HCT116 (cell line): ENCODE measurements at regions not wholly inside any gene's neighbourhood (a gene's known extent, or its start where the extent isn't known, plus 50 kb on each side); places are given as distances from the start of the nearest gene placed in this dataset.

Experiments used
- ATAC-seq: fragments of 200-7000 bp; cut with Tn5 transposase; 2 replicates; pipeline ENCODE4 v1.9.1; 2020; ENCODE audit warnings: mild to moderate bottlenecking, moderate library complexity
- BruUV-seq: library from RNA; stranded (reverse); fragments of 400-500 nt; replicated peaks from 2 replicates; lab custom pipeline; 2021; lab: Mats Ljungman, UMichigan
- CTCF ChIA-PET: fragments of 300-600 bp; sonication (Branson Sonifier 250); formaldehyde crosslinking; loops from one replicate; lab custom pipeline; 2021; ENCODE audit warnings: antibody characterized with exemption; lab: Charles Lee
- POLR2A ChIA-PET: fragments of 300-600, 350-600 bp; sonication (Branson Sonifier 250); formaldehyde crosslinking; loops from one replicate; lab custom pipeline; 2021; ENCODE audit warnings: antibody characterized with exemption; lab: Charles Lee
- RAD21 ChIA-PET, 2 experiments: fragments of 300-600 bp; sonication (Branson Sonifier 250); formaldehyde crosslinking; loops; one replicate each; lab custom pipeline; 2023; ENCODE audit warnings: low total read pairs in 2 of 2; ENCODE audit not compliant: uncharacterized antibody in 2 of 2, unreplicated experiment in 2 of 2, low non-redundant PET in 1 of 2; lab: Charles Lee
- DNase-seq: peaks from one replicate; pipeline ENCODE4 v3.0.0-alpha.2; 2010; ENCODE audit warnings: low read depth, low spot score
- H2AFZ ChIP-seq: fragments of 200-600 bp; shearing (Covaris generic), sonication (generic); 2 replicates; pipeline ENCODE4 v1.6.1; 2017; ENCODE audit warnings: low read depth, mixed run types, mixed read lengths, antibody characterized with exemption, low read length; ENCODE audit not compliant: poor library complexity, severe bottlenecking
- H3K27ac ChIP-seq: 2 replicates; pipeline ENCODE4 v1.5.1; 2012; ENCODE audit warnings: low read depth, low read length
- H3K27me3 ChIP-seq: fragments of 200-600 bp; sonication (generic); 2 replicates; pipeline ENCODE4 v1.6.1; 2016; ENCODE audit warnings: mixed run types, low read length, mixed read lengths; ENCODE audit not compliant: insufficient read depth
- H3K36me3 ChIP-seq, 2 experiments: fragments of 200-500 bp in 1 of 2; fragments of 200-600 bp in 1 of 2; sonication (Bioruptor generic) in 1 of 2; sonication (generic) in 1 of 2; 2 replicates each; pipeline versions ENCODE4 v1.5.1 to v1.6.1; 2014 to 2016; ENCODE audit warnings: low read length in 2 of 2, inconsistent platforms in 1 of 2, mixed read lengths in 1 of 2, mixed run types in 1 of 2; ENCODE audit not compliant: insufficient read depth in 2 of 2, control insufficient read depth in 1 of 2
- H3K4me1 ChIP-seq, 2 experiments: fragments of 200-600 bp in 1 of 2; sonication (generic) in 1 of 2; 2 replicates each; pipeline versions ENCODE4 v1.5.1 to v1.6.1; 2012 to 2017; ENCODE audit warnings: low read length in 2 of 2, inconsistent platforms in 1 of 2, mild to moderate bottlenecking in 1 of 2, mixed read lengths in 1 of 2, mixed run types in 1 of 2, moderate library complexity in 1 of 2; ENCODE audit not compliant: insufficient read depth in 2 of 2, control insufficient read depth in 1 of 2
- H3K4me2 ChIP-seq: fragments of 200-600 bp; sonication (generic); 2 replicates; pipeline ENCODE4 v1.6.1; 2017; ENCODE audit warnings: mixed run types, low read length, mixed read lengths
- H3K4me3 ChIP-seq, 2 experiments: fragments of 200-600 bp in 1 of 2; sonication (generic) in 1 of 2; replicated peaks in 1 of 2; 2 replicates each; pipeline ENCODE4 v1.5.1; 2011 to 2016; ENCODE audit warnings: low read length in 2 of 2, control low read depth in 1 of 2, low read depth in 1 of 2, mild to moderate bottlenecking in 1 of 2, mixed read lengths in 1 of 2, mixed run types in 1 of 2
- H3K79me2 ChIP-seq: fragments of 200-600 bp; sonication (generic); 2 replicates; pipeline ENCODE4 v1.6.1; 2017; ENCODE audit warnings: mild to moderate bottlenecking, mixed run types, low read length, moderate library complexity, mixed read lengths; ENCODE audit not compliant: insufficient read depth
- H3K9ac ChIP-seq: fragments of 200-600 bp; sonication (generic); 2 replicates; pipeline ENCODE4 v1.6.1; 2016; ENCODE audit warnings: low read length, mixed read lengths
- H3K9me2 ChIP-seq: fragments of 200-600 bp; sonication (generic), shearing (Covaris generic); 2 replicates; pipeline ENCODE4 v1.6.1; 2017; ENCODE audit warnings: mixed run types, mild to moderate bottlenecking, moderate library complexity; ENCODE audit not compliant: insufficient read depth
- H3K9me3 ChIP-seq, 2 experiments: fragments of 200-500 bp in 1 of 2; fragments of 200-600 bp in 1 of 2; sonication (Bioruptor generic) in 1 of 2; sonication (generic) in 1 of 2; 2 replicates each; pipeline ENCODE4 v1.6.1; 2014 to 2017; ENCODE audit warnings: low read length in 2 of 2, mixed read lengths in 2 of 2, inconsistent platforms in 1 of 2, low read depth in 1 of 2, mild to moderate bottlenecking in 1 of 2, mixed run types in 1 of 2, moderate library complexity in 1 of 2; ENCODE audit not compliant: control insufficient read depth in 1 of 2, insufficient read depth in 1 of 2
- H4K20me1 ChIP-seq: fragments of 200-600 bp; sonication (generic), shearing (Covaris generic); 2 replicates; pipeline ENCODE4 v1.6.1; 2017; ENCODE audit warnings: mixed run types, mild to moderate bottlenecking, moderate library complexity; ENCODE audit not compliant: insufficient read depth
- ATF3 ChIP-seq: IDR thresholded peaks from 2 replicates; pipeline ENCODE4 v1.6.1; 2012
- CEBPB ChIP-seq: IDR thresholded peaks from 2 replicates; pipeline ENCODE4 v1.6.1; 2012; ENCODE audit warnings: low read depth
- CTCF ChIP-seq, 3 experiments: fragments of 200-600 bp in 1 of 3; sonication (generic) in 1 of 3; IDR thresholded peaks in 2 of 3; conservative IDR thresholded peaks in 1 of 3; 2 replicates each; pipeline ENCODE4 v1.5.1; 2012 to 2017; ENCODE audit warnings: low read depth in 2 of 3, low read length in 2 of 3, antibody characterized with exemption in 1 of 3, borderline replicate concordance in 1 of 3, control low read depth in 1 of 3, mild to moderate bottlenecking in 1 of 3, mixed read lengths in 1 of 3, mixed run types in 1 of 3, moderate library complexity in 1 of 3; ENCODE audit not compliant: insufficient read depth in 1 of 3
- EGR1 ChIP-seq: IDR thresholded peaks from 2 replicates; pipeline ENCODE4 v1.6.1; 2012; ENCODE audit warnings: low read depth
- EZH2 ChIP-seq: fragments of 200-600 bp; sonication (generic); IDR thresholded peaks from 2 replicates; pipeline ENCODE4 v1.6.1; 2017; ENCODE audit warnings: antibody characterized with exemption, mixed run types
- EZH2phosphoT487 ChIP-seq: fragments of 200-600 bp; IDR thresholded peaks from 2 replicates; pipeline ENCODE4 v1.6.1; 2018; ENCODE audit warnings: antibody characterized with exemption, borderline replicate concordance
- FOSL1 ChIP-seq: IDR thresholded peaks from 2 replicates; pipeline ENCODE4 v1.6.1; 2012; ENCODE audit warnings: low read depth
- MAX ChIP-seq: IDR thresholded peaks from 2 replicates; pipeline ENCODE4 v1.6.1; 2012
- POLR2A ChIP-seq: IDR thresholded peaks from 2 replicates; pipeline ENCODE4 v1.7.0; 2011; ENCODE audit warnings: borderline replicate concordance; ENCODE audit not compliant: insufficient read depth, insufficient read length; ENCODE audit errors: extremely low read depth
- POLR2AphosphoS5 ChIP-seq: IDR thresholded peaks from 2 replicates; pipeline ENCODE4 v1.6.1; 2011; ENCODE audit warnings: mild to moderate bottlenecking, low read depth, low read length, moderate library complexity
- SIN3A ChIP-seq: IDR thresholded peaks from 2 replicates; pipeline ENCODE4 v1.6.1; 2012; ENCODE audit warnings: low read depth
- SRF ChIP-seq: IDR thresholded peaks from 2 replicates; pipeline ENCODE4 v1.6.1; 2012; ENCODE audit warnings: low read depth
- TCF7L2 ChIP-seq: IDR thresholded peaks from 2 replicates; pipeline ENCODE4 v1.7.0; 2011; ENCODE audit warnings: borderline replicate concordance, inconsistent platforms; ENCODE audit not compliant: insufficient read depth, insufficient read length; ENCODE audit errors: extremely low read depth
- ZFX ChIP-seq: fragments of 450-650 bp; IDR thresholded peaks from 2 replicates; pipeline ENCODE4 v1.6.1; 2017
- ZNF274 ChIP-seq: fragments of 200-500 bp; sonication (Bioruptor generic); IDR thresholded peaks from 2 replicates; pipeline ENCODE4 v1.6.1; 2014; ENCODE audit warnings: mild to moderate bottlenecking, low read depth, low read length, inconsistent platforms
- intact Hi-C: fragments of 100-400 bp; cut with micrococcal nuclease; formaldehyde crosslinking; loops from 2 replicates; pipeline ENCODE4 v1.10.0; 2022

GRCh38 chr9:81790166-81790565 is 100.8 kb upstream of the TLE1 start:
- BruUV-seq: no TSS peak
- no peaks in the 10 kb centered on the region for H4K20me1 ChIP-seq
- H3K4me1 ChIP-seq: no peaks in the 10 kb centered on the region
- ChIA-PET POLR2A (no interaction called here), RAD21 (no interaction called here), CTCF (no interaction called here)
- H3K4me2 ChIP-seq: no peak overlapping the region
- no peaks in the 10 kb centered on the region for H3K36me3 ChIP-seq
- intact Hi-C loops: no loop called here
- no peaks in the 10 kb centered on the region for H3K9me2 ChIP-seq
- H2AFZ ChIP-seq: no peak overlapping the region
- no peaks in the 10 kb centered on the region for H3K79me2 ChIP-seq
- TF ChIP-seq MAX (no peak), POLR2A (no peak), POLR2AphosphoS5 (no peak), ZNF274 (no peak), EZH2 (no peak), EGR1 (no peak), ZFX (no peak), TCF7L2 (no peak), SIN3A (no peak)
- no peaks in the 10 kb centered on the region for H3K27me3 ChIP-seq
- no peak for DNase-seq
- no peak for ATAC-seq
- H3K9ac ChIP-seq: no peak overlapping the region
- no peaks in the 10 kb centered on the region for H3K9me3 ChIP-seq
- H3K27ac ChIP-seq: no peak overlapping the region
- no peak overlapping the region for H3K4me3 ChIP-seq

GRCh38 chr9:81791076-81791475 is 101.7 kb upstream of the TLE1 start:
- no TSS peak for BruUV-seq
- no peaks in the 10 kb centered on the region for H3K9me3 ChIP-seq
- H3K36me3 ChIP-seq: no peaks in the 10 kb centered on the region
- no peak overlapping the region for H3K4me2 ChIP-seq
- no peaks in the 10 kb centered on the region for H3K4me1 ChIP-seq
- no peaks in the 10 kb centered on the region for H4K20me1 ChIP-seq
- CTCF ChIA-PET: no interaction called here
- ATAC-seq (no peak), DNase-seq (no peak)
- no peaks in the 10 kb centered on the region for H3K9me2 ChIP-seq
- H3K9ac ChIP-seq: no peak overlapping the region
- no peak overlapping the region for H3K4me3 ChIP-seq
- no peak overlapping the region for H2AFZ ChIP-seq
- no peak overlapping the region for H3K27ac ChIP-seq
- RAD21 ChIA-PET: no interaction called here
- no peaks in the 10 kb centered on the region for H3K79me2 ChIP-seq
- TF ChIP-seq CTCF (IDR thresholded peaks at IDR 0.05 in 2 of 3, conservative IDR thresholded peaks at IDR 0.05 in 1 of 3; ENCODE audit: borderline replicate concordance in 1 of 3, insufficient read depth in 1 of 3, low read depth in 2 of 3, low read length in 2 of 3) (no peak), POLR2AphosphoS5 (no peak), EZH2phosphoT487 (no peak), ZFX (no peak), CEBPB (no peak), SRF (no peak), MAX (no peak), ATF3 (no peak), FOSL1 (no peak)
- intact Hi-C loops: no loop called here
- H3K27me3 ChIP-seq: no peaks in the 10 kb centered on the region
- POLR2A ChIA-PET: no interaction called here
